K562 (cell line): ENCODE measurements at regions not wholly inside any gene's neighbourhood (a gene's known extent, or its start where the extent isn't known, plus 50 kb on each side); places are given as distances from the start of the nearest gene placed in this dataset.

Experiments used
- ATAC-seq: fragments of 200-7000 bp; cut with Tn5 transposase; 3 replicates; pipeline ENCODE4 v1.9.1; 2020; ENCODE audit warnings: moderate library complexity
- BruUV-seq: library from RNA; stranded (reverse); fragments of 400-500 nt; replicated peaks from 2 replicates; lab custom pipeline; 2021; lab: Mats Ljungman, UMichigan
- CTCF ChIA-PET: fragments of 300-600 bp; formaldehyde crosslinking; extraction: SDS; loops from one replicate; lab custom pipeline; 2021; ENCODE audit warnings: low intra/inter-chr PET ratio; lab: Yijun Ruan, JAX
- POLR2A ChIA-PET: fragments of 300-600, 350-650 bp; sonication (Branson Sonifier 250); formaldehyde crosslinking; extraction: SDS; loops from one replicate; lab custom pipeline; 2021; ENCODE audit warnings: antibody characterized with exemption, inconsistent platforms; lab: Yijun Ruan, JAX
- DNase-seq, 4 experiments: peaks; one replicate each; pipeline versions ENCODE4 v3.0.0 to v3.0.0-alpha.2; 2011 to 2018; ENCODE audit warnings: low spot score in 3 of 4, mixed read lengths in 3 of 4; ENCODE audit errors: extremely low read depth in 1 of 4
- FAIRE-seq: peaks from 2 replicates; lab custom pipeline; 2011; peaks lifted over from hg19 to GRCh38; lab: Jason Lieb, UNC
- H2AFZ ChIP-seq: 2 replicates; pipeline ENCODE4 v1.6.0; 2011; ENCODE audit warnings: low read depth, low read length, control low read depth, inconsistent platforms
- H3K27ac ChIP-seq: fragments of 200-600 bp; 3 replicates; pipeline ENCODE4 v1.8.0; 2011; ENCODE audit warnings: low read depth, mild to moderate bottlenecking, control low read depth, inconsistent platforms, low read length, moderate library complexity, mixed read lengths; ENCODE audit errors: extremely low read depth
- H3K27me3 ChIP-seq, 2 experiments: fragments of 300-600 bp in 1 of 2; 2 replicates in 1 of 2; 3 replicates in 1 of 2; pipeline versions ENCODE4 v1.6.0 to v1.8.0; 2011; ENCODE audit warnings: inconsistent platforms in 2 of 2, low read length in 2 of 2, mild to moderate bottlenecking in 1 of 2, mixed read lengths in 1 of 2, moderate library complexity in 1 of 2; ENCODE audit not compliant: control insufficient read depth in 2 of 2, insufficient read depth in 2 of 2
- H3K36me3 ChIP-seq: fragments of 300-600 bp; 3 replicates; pipeline ENCODE4 v1.8.0; 2011; ENCODE audit warnings: mild to moderate bottlenecking, low read length, inconsistent platforms; ENCODE audit not compliant: control insufficient read depth, insufficient read depth
- H3K4me1 ChIP-seq, 2 experiments: fragments of 200-600 bp in 1 of 2; replicated peaks in 1 of 2; 2 replicates in 1 of 2; 3 replicates in 1 of 2; pipeline versions ENCODE4 v1.5.1 to v1.8.0; 2011; ENCODE audit warnings: inconsistent platforms in 2 of 2, low read length in 2 of 2, mild to moderate bottlenecking in 1 of 2, mixed read lengths in 1 of 2, moderate library complexity in 1 of 2; ENCODE audit not compliant: control insufficient read depth in 2 of 2, insufficient read depth in 2 of 2
- H3K4me2 ChIP-seq: 2 replicates; pipeline ENCODE4 v1.6.1; 2011; ENCODE audit warnings: low read length, control low read depth, inconsistent platforms, mixed read lengths; ENCODE audit not compliant: insufficient read depth
- H3K4me3 ChIP-seq: fragments of 200-600 bp; sonication (generic), shearing (Covaris generic); 2 replicates; pipeline ENCODE4 v1.5.1; 2016; ENCODE audit warnings: control low read depth, inconsistent platforms
- H3K79me2 ChIP-seq: fragments of 200-600 bp; 3 replicates; pipeline ENCODE4 v1.8.0; 2011; ENCODE audit warnings: low read length, inconsistent platforms; ENCODE audit not compliant: control insufficient read depth, insufficient read depth
- H3K9ac ChIP-seq, 2 experiments: 2 replicates each; pipeline versions ENCODE4 v1.6.0 to v1.6.1; 2011; ENCODE audit warnings: low read depth in 2 of 2, low read length in 2 of 2, control low read depth in 1 of 2, inconsistent platforms in 1 of 2, mild to moderate bottlenecking in 1 of 2, mixed read lengths in 1 of 2; ENCODE audit not compliant: insufficient read depth in 1 of 2
- H3K9me1 ChIP-seq: one replicate; pipeline ENCODE4 v1.6.0; 2011; ENCODE audit warnings: inconsistent platforms, mild to moderate bottlenecking, low read length, moderate library complexity; ENCODE audit not compliant: control insufficient read depth, insufficient read depth
- H3K9me3 ChIP-seq: replicated peaks from 2 replicates; pipeline ENCODE4 v1.5.1; 2011; ENCODE audit warnings: low read depth, low read length, inconsistent platforms; ENCODE audit not compliant: control insufficient read depth, insufficient read depth
- H4K20me1 ChIP-seq: replicated peaks from 2 replicates; pipeline ENCODE4 v1.6.1; 2011; ENCODE audit warnings: low read length, inconsistent platforms, mixed read lengths; ENCODE audit not compliant: control insufficient read depth, insufficient read depth
- NFE2 ChIP-seq: IDR thresholded peaks from 2 replicates; pipeline ENCODE4 v1.6.1; 2014; ENCODE audit warnings: antibody characterized with exemption, low read depth
- OTX1 ChIP-seq: fragments of 450-650 bp; formaldehyde crosslinking; IDR thresholded peaks from 2 replicates; pipeline ENCODE4 v1.4.0; 2022; ENCODE audit warnings: mild to moderate bottlenecking
- PTBP1 ChIP-seq: fragments of 200-400 bp; formaldehyde crosslinking; IDR thresholded peaks from 2 replicates; pipeline ENCODE4 v1.6.1; 2017; ENCODE audit warnings: low read depth, low read length
- PURB ChIP-seq: sonication (generic); formaldehyde crosslinking; IDR thresholded peaks from 2 replicates; pipeline ENCODE4 v1.9.0; 2021; ENCODE audit warnings: low read depth, mild to moderate bottlenecking, missing genetic modification reagents
- RBM39 ChIP-seq: fragments of 200-400 bp; formaldehyde crosslinking; optimal IDR thresholded peaks from 2 replicates; pipeline ENCODE3; 2018; ENCODE audit warnings: low read depth, low read length
- TBL1XR1 ChIP-seq, 2 experiments: IDR thresholded peaks; 2 replicates each; pipeline ENCODE4 v1.6.1; 2012; ENCODE audit warnings: improper control_type of control experiment in 2 of 2, low read length in 2 of 2, mild to moderate bottlenecking in 1 of 2
- WGBS: fragments of 100-300 bp; shearing (Covaris generic); methylation state at CpG from one replicate; pipeline ENCODE4 v1.1.6; 2016; ENCODE audit warnings: low coverage, mixed read lengths; ENCODE audit not compliant: insufficient coverage; ENCODE audit errors: missing lambda C conversion rate; 5-methylcytosine and 5-hydroxymethylcytosine counted together
- in situ Hi-C: fragments of 300-500 bp; cut with MboI; formaldehyde crosslinking; loops from 4 replicates; pipeline ENCODE4 v1.15.0; 2018; ENCODE audit warnings: inconsistent platforms, mixed read lengths
- intact Hi-C: fragments of 100-400 bp; cut with micrococcal nuclease; formaldehyde crosslinking; loops from 2 replicates; pipeline ENCODE4 v1.14.2; 2022
- TF ChIP-seq, protein P1 (sequence below): fragments of 450-650 bp; IDR thresholded peaks from 2 replicates; pipeline ENCODE4 v1.6.1; 2017; ENCODE audit warnings: antibody characterized with exemption, mild to moderate bottlenecking

DNA sequence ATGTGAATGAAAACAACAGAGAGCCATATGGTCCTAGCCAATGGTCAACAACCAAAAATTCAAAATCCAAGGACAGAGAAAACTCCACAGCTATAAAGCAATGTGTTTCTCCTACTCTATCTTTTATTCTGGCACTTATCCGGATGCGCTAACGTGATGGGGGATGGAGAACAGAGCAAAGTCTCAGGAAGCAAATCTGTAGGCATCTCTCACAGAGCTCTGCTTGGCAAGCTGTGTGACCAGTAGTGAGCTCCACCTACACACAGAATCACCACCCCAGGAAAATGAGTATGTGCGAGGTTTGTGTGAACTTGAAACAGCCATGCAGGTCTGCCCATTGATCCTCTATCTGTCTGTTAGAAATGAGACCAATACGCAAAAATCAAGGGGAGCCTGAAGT, 584.3 kb downstream of the BCL11A start:
- H3K4me1 ChIP-seq = no peaks in the 10 kb centered on the region
- no peak overlapping the region for H3K4me3 ChIP-seq
- no TSS peak for BruUV-seq
- in situ Hi-C loops (no loop called here), intact Hi-C loops (no loop called here)
- H3K27me3 ChIP-seq = no peaks in the 10 kb centered on the region
- H3K9ac ChIP-seq = no peak overlapping the region
- DNase-seq (no peak), FAIRE-seq (no peak), ATAC-seq (no peak)
- H3K36me3 ChIP-seq = no peaks in the 10 kb centered on the region
- no peak overlapping the region for H2AFZ ChIP-seq
- ChIA-PET CTCF (no interaction called here), POLR2A (no interaction called here)
- WGBS = 0% methylated on average over 5 of the region's 5 CpGs
- no peaks in the 10 kb centered on the region for H3K9me1 ChIP-seq
- no peaks in the 10 kb centered on the region for H3K79me2 ChIP-seq
- H3K27ac ChIP-seq = no peak overlapping the region
- no peaks in the 10 kb centered on the region for H3K9me3 ChIP-seq
- no peak overlapping the region for H3K4me2 ChIP-seq
- H4K20me1 ChIP-seq = no peaks in the 10 kb centered on the region
- TF ChIP-seq RBM39 (no peak), PTBP1 (no peak), PURB (CRISPR knock-in tag) (no peak), NFE2 (no peak), OTX1 (CRISPR knock-in tag) (no peak), TBL1XR1 (IDR thresholded peaks at IDR 0.05; ENCODE audit: low read length in 2 of 2) (no peak)
- TF ChIP-seq, protein P1, sequence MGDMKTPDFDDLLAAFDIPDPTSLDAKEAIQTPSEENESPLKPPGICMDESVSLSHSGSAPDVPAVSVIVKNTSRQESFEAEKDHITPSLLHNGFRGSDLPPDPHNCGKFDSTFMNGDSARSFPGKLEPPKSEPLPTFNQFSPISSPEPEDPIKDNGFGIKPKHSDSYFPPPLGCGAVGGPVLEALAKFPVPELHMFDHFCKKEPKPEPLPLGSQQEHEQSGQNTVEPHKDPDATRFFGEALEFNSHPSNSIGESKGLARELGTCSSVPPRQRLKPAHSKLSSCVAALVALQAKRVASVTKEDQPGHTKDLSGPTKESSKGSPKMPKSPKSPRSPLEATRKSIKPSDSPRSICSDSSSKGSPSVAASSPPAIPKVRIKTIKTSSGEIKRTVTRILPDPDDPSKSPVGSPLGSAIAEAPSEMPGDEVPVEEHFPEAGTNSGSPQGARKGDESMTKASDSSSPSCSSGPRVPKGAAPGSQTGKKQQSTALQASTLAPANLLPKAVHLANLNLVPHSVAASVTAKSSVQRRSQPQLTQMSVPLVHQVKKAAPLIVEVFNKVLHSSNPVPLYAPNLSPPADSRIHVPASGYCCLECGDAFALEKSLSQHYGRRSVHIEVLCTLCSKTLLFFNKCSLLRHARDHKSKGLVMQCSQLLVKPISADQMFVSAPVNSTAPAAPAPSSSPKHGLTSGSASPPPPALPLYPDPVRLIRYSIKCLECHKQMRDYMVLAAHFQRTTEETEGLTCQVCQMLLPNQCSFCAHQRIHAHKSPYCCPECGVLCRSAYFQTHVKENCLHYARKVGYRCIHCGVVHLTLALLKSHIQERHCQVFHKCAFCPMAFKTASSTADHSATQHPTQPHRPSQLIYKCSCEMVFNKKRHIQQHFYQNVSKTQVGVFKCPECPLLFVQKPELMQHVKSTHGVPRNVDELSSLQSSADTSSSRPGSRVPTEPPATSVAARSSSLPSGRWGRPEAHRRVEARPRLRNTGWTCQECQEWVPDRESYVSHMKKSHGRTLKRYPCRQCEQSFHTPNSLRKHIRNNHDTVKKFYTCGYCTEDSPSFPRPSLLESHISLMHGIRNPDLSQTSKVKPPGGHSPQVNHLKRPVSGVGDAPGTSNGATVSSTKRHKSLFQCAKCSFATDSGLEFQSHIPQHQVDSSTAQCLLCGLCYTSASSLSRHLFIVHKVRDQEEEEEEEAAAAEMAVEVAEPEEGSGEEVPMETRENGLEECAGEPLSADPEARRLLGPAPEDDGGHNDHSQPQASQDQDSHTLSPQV = no peak
